Neuron (in vitro differentiated cells): ENCODE measurements at regions not wholly inside any gene's neighbourhood (a gene's known extent, or its start where the extent isn't known, plus 50 kb on each side); places are given as distances from the start of the nearest gene placed in this dataset.
"Not testable (repeated sequence)": the region's sequence is repeated elsewhere in the genome, so short reads cannot be mapped to it uniquely, and the experiment has no call there.

Experiments
- H2AFZ ChIP-seq: one replicate; pipeline ENCODE4 v1.6.1; 2013; ENCODE audit warnings: low read depth, mild to moderate bottlenecking, inconsistent platforms, low read length, moderate library complexity
- H3K27me3 ChIP-seq: one replicate; pipeline ENCODE4 v1.6.1; 2013; ENCODE audit warnings: low read length; ENCODE audit not compliant: insufficient read depth
- H3K36me3 ChIP-seq: one replicate; pipeline ENCODE4 v1.6.1; 2013; ENCODE audit warnings: low read length; ENCODE audit not compliant: insufficient read depth
- H3K4me1 ChIP-seq: one replicate; pipeline ENCODE4 v1.6.1; 2013; ENCODE audit warnings: low read length; ENCODE audit not compliant: insufficient read depth
- H3K4me3 ChIP-seq: 2 replicates; pipeline ENCODE4 v1.5.1; 2013; ENCODE audit warnings: mild to moderate bottlenecking, low read length, moderate library complexity
- H3K9me3 ChIP-seq: one replicate; pipeline ENCODE4 v1.6.1; 2013; ENCODE audit warnings: low read length

DNA sequence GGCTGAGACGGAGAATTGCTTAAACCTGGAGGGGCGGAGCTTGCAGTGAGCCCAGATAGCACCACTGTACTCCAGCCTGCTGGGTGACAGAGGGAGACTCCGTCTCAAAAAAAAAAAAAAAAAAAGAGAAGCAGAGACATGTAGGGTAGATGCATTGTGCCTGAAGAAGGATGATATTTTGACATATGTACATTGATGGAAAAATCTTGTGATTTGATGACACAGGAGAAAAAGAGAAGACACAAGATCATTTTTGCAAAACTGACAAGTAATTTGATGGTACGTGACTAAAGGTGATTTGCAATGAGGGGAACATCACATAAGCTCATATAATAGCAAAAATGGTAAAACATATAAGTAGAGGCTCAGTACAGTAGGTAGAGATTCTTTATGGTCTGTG is 340.1 kb upstream of the FSTL5 start:
- H3K4me1 ChIP-seq, result no peaks in the 10 kb centered on the region
- no peaks in the 10 kb centered on the region for H3K27me3 ChIP-seq
- no peak overlapping the region for H2AFZ ChIP-seq
- no peaks in the 10 kb centered on the region for H3K9me3 ChIP-seq
- no peak overlapping the region for H3K4me3 ChIP-seq
- no peaks in the 10 kb centered on the region for H3K36me3 ChIP-seq

DNA sequence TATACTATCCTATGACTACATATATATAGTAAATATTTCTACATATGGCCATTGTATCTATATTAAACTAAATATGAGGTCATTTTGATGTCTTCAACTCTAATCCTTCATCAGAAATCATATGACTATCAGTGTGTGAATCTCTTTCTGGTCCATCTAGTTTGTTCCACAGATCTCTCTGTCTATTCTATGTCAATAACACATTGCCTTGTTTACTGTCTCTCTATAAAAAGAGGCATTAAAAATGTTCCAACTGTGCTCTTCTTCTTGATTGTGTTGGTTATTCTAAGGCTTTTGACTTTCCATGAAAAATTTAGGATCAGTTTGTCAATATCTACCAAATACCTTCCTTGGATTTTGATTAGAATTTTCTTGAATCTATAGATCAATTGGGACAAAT is 338.3 kb upstream of the FSTL5 start:
- no peaks in the 10 kb centered on the region for H3K9me3 ChIP-seq
- no peaks in the 10 kb centered on the region for H3K36me3 ChIP-seq
- no peak overlapping the region for H3K4me3 ChIP-seq
- no peak overlapping the region for H2AFZ ChIP-seq
- no peaks in the 10 kb centered on the region for H3K4me1 ChIP-seq
- no peaks in the 10 kb centered on the region for H3K27me3 ChIP-seq

GRCh38 chr4:162499478-162499877 is 335.7 kb upstream of the FSTL5 start:
- Histone ChIP-seq H3K4me1 (peaks cover 5% of the 10 kb centered on the region), H2AFZ (no peak overlapping the region), H3K9me3 (no peaks in the 10 kb centered on the region), H3K4me3 (no peak overlapping the region), H3K27me3 (no peaks in the 10 kb centered on the region), H3K36me3 (no peaks in the 10 kb centered on the region)

DNA sequence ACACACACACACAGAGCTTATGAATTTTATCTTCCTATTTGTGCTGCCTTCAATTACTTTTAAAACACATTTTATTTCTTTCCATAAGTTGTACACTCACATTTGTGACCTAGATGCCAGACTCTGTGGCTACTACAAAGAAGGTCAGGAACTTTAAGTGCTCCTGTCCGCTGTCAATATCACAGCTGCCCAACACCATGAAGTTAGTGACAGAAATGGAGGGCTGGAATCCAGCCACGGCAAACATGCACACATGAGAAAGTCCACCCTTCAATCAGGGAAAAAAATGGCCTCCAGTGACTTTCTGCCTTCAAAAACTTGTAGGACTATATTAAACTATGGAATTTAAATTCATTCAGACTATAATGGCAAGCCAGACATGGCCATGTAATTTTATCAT is 334.4 kb upstream of the FSTL5 start:
- Histone ChIP-seq H3K36me3 (no peaks in the 10 kb centered on the region), H2AFZ (no peak overlapping the region), H3K27me3 (no peaks in the 10 kb centered on the region)

DNA sequence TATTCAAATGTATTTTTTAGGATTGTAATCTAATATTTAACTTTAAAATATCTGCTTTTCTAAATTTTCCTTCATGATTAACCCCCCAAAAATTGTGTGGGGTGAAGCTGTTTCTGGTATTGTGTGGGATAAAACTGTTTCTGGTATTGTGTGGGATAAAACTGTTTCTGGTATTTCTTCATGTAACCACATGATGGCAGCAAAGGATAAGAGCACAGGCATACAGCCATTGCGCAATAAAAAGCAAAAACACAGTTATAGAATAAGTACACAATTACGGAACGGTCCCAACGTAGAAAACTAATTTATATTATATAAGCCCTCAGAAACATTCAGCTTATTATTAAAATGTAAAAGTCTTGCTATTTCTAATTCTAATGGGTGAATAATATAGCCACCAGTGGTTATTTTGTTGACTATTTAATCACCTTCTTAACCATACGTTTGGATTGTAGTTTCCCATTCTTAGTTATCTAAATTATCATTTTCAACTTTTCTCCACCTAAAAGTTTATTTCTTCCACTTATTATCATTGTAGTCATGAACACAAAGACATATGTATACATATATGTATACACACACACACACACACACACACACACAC is 333.9 kb upstream of the FSTL5 start:
- H3K27me3 ChIP-seq, result no peaks in the 10 kb centered on the region
- H3K4me1 ChIP-seq, result peaks cover 5% of the 10 kb centered on the region
- H3K9me3 ChIP-seq, result no peaks in the 10 kb centered on the region
- H3K36me3 ChIP-seq, result no peaks in the 10 kb centered on the region
- H2AFZ ChIP-seq, result no peak overlapping the region
- no peak overlapping the region for H3K4me3 ChIP-seq

More for the DNA sequence above, 334.4 kb upstream of the FSTL5 start:
- Histone ChIP-seq H3K4me1 (peaks cover 5% of the 10 kb centered on the region), H3K4me3 (no peak overlapping the region), H3K9me3 (no peaks in the 10 kb centered on the region)

GRCh38 chr4:162494935-162495334 is 331.1 kb upstream of the FSTL5 start:
- Histone ChIP-seq H2AFZ (no peak overlapping the region), H3K9me3 (no peaks in the 10 kb centered on the region), H3K4me1 (peaks cover 5% of the 10 kb centered on the region), H3K4me3 (no peak overlapping the region), H3K27me3 (no peaks in the 10 kb centered on the region), H3K36me3 (no peaks in the 10 kb centered on the region)

DNA sequence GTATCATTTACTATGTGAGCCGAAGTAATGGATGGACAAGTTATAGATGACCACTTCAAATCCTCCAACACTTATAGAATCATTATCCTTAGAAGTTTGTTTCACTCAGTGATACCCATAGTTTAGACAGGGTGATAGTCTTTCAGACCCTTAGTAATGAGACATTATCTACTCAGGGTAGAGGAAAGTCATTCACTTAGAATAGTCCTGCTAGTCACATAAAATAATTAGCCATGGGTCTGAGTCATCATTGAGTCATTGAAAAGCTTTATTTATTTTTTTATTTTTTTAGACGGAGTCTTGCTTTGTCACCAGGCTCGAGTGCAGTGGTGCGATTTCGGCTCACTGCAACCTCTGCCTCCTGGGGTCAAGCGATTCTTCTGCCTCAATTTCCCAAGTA is 321.7 kb upstream of the FSTL5 start:
- H3K36me3 ChIP-seq, result no peaks in the 10 kb centered on the region
- H3K4me1 ChIP-seq, result no peaks in the 10 kb centered on the region
- H3K27me3 ChIP-seq, result no peaks in the 10 kb centered on the region
- H3K9me3 ChIP-seq, result no peaks in the 10 kb centered on the region
- H3K4me3 ChIP-seq, result no peak overlapping the region
- H2AFZ ChIP-seq, result no peak overlapping the region

- no peak overlapping the region for H2AFZ ChIP-seq
- H3K4me1 ChIP-seq, result no peaks in the 10 kb centered on the region
- no peak overlapping the region for H3K4me3 ChIP-seq
- no peaks in the 10 kb centered on the region for H3K36me3 ChIP-seq
- H3K9me3 ChIP-seq, result no peaks in the 10 kb centered on the region
- H3K27me3 ChIP-seq, result no peaks in the 10 kb centered on the region
These were observed 311.4 kb upstream of the FSTL5 start for GRCh38 chr4:162475246-162475645.

DNA sequence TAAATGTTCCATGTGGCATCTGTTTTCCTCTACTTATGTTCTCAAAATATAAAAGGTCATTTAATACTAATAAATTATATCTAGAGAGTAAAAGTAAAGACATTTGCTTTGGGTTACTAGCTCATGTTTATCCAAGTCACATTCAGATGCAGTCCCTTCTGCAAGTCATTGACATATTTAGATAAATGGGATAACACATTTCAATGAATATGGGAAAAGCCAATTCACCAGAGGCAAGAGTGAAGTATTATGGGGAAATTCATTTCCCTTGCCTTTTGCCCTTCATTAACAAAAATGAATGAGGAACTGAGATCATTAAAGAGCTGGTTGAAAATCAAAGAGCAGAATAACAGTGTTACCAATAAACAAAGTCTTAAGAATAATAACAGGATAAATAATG is 306.2 kb upstream of the FSTL5 start:
- Histone ChIP-seq H3K27me3 (no peaks in the 10 kb centered on the region), H3K36me3 (no peaks in the 10 kb centered on the region), H3K9me3 (no peaks in the 10 kb centered on the region), H2AFZ (no peak overlapping the region), H3K4me3 (no peak overlapping the region), H3K4me1 (no peaks in the 10 kb centered on the region)

DNA sequence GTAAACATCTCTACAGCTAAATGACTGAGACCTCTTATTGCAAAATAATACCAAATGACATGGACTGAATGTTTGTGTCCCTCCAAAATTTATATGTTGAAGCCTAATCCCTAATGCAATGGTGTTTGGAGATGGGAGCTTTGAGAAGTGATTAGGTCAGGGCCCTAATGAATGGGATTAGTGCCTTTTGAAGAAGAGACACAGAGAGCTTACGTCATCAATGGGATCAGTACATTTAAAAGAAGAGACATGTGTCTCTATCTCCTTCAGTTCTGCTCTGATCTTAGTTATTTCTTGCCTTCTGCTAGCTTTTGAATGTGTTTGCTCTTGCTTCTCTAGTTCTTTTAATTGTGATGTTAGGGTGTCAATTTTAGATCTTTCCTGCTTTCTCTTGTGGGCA is 301.6 kb upstream of the FSTL5 start:
- H3K4me3 ChIP-seq, H2AFZ ChIP-seq, H3K4me1 ChIP-seq, H3K36me3 ChIP-seq, H3K27me3 ChIP-seq, H3K9me3 ChIP-seq: not testable (repeated sequence)

DNA sequence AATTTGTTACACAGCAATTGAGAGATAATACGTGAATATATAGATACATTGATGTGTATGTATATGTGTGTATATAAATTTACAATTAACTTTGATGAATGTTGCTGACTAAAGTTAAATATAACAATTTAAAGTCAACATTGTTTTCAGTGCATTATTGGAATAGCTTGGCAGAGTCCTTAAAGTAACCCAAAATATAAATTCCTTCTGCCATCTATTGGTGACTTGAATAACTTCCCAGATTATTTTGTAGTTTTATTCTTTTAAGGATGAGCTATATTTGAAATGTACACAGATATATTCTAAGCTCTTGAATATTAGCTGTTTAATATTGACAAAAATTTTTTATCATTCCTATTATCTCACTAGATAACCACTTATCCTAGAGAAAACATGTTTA is 298.2 kb upstream of the FSTL5 start:
- Histone ChIP-seq H2AFZ (no peak overlapping the region), H3K36me3 (no peaks in the 10 kb centered on the region), H3K4me3 (no peak overlapping the region), H3K4me1 (no peaks in the 10 kb centered on the region), H3K27me3 (no peaks in the 10 kb centered on the region), H3K9me3 (no peaks in the 10 kb centered on the region)

GRCh38 chr4:162458051-162458450 is 294.3 kb upstream of the FSTL5 start:
- Histone ChIP-seq H3K4me1 (peaks cover 3% of the 10 kb centered on the region), H3K9me3 (no peaks in the 10 kb centered on the region), H3K27me3 (no peaks in the 10 kb centered on the region), H2AFZ (no peak overlapping the region), H3K4me3 (no peak overlapping the region), H3K36me3 (no peaks in the 10 kb centered on the region)

DNA sequence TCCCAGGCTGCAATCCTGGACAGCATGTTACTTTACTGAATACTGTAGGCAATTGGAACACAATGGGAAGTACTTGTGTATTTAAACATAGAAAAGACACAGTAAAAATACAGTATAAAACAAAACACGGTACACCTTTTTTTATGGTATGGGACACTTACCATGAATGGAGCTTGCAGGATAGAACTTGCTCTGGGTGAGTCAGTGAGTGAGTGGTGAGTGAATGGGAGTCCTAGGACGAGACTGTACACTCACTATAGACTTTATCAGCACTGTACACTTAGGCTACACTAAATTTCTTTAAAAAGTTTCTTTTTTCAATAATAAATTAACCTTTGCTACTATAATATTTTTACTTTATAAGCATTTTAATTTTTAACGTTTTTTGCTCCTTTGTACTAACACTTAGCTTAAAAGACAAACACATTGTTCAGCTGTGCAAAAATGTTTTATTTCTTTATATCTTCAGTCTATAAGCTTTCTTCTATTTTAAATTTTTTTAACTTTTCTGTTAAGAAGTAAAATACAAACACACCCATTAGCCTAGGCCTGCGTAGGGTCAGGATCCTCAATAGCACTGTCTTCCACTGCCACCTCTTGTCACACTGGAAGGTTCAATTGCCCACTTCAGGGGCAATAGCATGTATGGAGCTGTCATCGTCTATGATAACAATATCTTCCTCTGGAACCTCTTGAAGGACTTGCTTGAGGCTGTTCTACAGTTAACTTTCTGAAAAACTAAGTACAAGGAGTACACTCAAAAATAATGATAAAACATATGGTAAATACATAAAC is 293.5 kb upstream of the FSTL5 start:
- Histone ChIP-seq H3K9me3 (no peaks in the 10 kb centered on the region), H3K4me3 (no peak overlapping the region), H3K4me1 (peaks cover 3% of the 10 kb centered on the region), H2AFZ (no peak overlapping the region), H3K36me3 (no peaks in the 10 kb centered on the region), H3K27me3 (no peaks in the 10 kb centered on the region)

- H3K4me3 ChIP-seq, result no peak overlapping the region
- no peaks in the 10 kb centered on the region for H3K9me3 ChIP-seq
- no peaks in the 10 kb centered on the region for H3K27me3 ChIP-seq
- H2AFZ ChIP-seq, result no peak overlapping the region
- no peaks in the 10 kb centered on the region for H3K36me3 ChIP-seq
- H3K4me1 ChIP-seq, result peaks cover 3% of the 10 kb centered on the region
These were observed 292.3 kb upstream of the FSTL5 start for GRCh38 chr4:162456106-162456505.
